Activated CD4-positive, alpha-beta T cell treated with anti-CD3 and anti-CD28 coated beads for 48 hours (primary cell): ENCODE measurements at regions not wholly inside any gene's neighbourhood (a gene's known extent, or its start where the extent isn't known, plus 50 kb on each side); places are given as distances from the start of the nearest gene placed in this dataset.

ENCODE experiments used
- DNase-seq: peaks from one replicate; pipeline ENCODE4 v3.0.0-alpha.2; 2020

GRCh38 chr18:45119876-45120275 lies 439.2 kb downstream of the SETBP1 start:
- DNase-seq, result no peak

DNA sequence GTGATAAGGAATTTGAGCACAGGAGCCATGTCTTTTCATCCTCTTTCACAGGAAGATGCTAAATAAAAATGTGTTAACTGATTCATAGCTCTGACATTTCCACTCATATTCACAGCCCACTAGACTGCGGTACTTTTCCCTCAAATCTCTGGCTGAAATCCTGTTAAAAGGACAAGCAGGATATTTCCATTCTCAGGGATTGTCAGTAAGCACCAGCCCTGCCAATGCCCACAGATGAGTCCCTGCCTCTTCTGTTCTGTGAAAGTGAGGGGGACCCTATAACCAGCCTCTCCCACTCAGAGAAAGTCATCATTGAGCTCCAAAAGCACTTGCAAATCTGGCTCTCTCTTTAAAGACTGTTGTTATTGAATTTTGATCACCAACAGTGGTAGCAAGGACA lies 440.5 kb downstream of the SETBP1 start:
- no peak for DNase-seq

GRCh38 chr18:45122506-45122905 lies 441.8 kb downstream of the SETBP1 start:
- no peak for DNase-seq

- DNase-seq, result no peak
Observed at GRCh38 chr18:45127405-45127804, 446.7 kb downstream of the SETBP1 start.

DNA sequence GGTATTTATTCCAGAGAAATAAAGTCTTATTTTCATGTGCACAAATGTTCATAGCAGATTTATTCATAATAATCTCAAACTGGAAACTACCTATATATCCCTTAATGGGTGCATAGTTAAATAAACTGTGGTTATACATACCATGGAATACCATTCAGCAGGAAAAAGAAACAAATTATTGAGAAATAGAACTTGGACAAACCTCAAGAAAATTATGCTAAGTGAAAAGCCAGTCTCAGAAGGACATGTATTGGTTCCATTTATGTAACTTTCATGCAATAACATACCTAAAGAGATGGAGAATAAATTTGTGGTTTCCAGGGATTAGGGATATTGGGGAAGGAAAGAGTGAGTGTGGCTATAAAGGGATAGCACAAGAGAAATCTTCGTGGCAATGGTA lies 452.6 kb downstream of the SETBP1 start:
- DNase-seq, result no peak

- no peak for DNase-seq
Observed at GRCh38 chr18:45136381-45137086, 455.8 kb downstream of the SETBP1 start.

DNA sequence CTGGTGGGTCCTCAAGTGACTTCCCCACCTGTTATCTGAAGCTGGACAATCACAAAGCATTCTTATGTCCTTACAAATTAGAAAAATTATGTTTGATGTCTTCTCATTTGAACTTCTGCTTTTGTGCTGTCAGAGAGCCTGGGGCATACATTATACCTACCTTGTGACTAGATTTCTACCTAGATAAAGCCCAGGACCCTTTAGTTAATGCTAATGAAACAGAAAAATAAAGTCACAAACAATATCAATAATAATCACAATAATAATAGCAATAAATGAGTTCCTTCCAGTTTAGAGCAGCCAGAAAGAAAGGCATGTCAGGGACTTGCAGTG lies 456.4 kb downstream of the SETBP1 start:
- no peak for DNase-seq

DNA sequence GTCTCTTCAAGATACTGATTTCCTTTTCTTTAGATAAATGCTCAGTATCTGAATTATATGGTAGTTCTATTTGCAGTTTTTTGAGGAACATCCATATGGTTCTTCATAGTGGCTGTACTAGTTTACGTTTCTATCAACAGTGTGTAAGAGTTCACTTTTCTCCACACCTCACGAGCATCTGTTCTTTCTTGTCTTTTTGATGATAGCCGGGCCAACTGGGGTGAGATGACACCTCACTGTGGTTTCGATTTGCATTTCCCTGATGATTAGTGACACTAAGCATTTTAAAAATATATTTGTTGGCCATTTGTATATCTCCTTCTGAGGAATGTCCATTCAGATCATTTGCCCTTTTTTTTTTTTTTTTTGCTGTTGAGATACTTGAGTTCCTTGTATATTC lies 458.8 kb downstream of the SETBP1 start:
- DNase-seq, result no peak

- DNase-seq, result no peak
Observed at GRCh38 chr18:45142868-45143267, 462.2 kb downstream of the SETBP1 start.

GRCh38 chr18:45149712-45150111 lies 465.6 kb upstream of the SLC14A2 start:
- no peak for DNase-seq

DNA sequence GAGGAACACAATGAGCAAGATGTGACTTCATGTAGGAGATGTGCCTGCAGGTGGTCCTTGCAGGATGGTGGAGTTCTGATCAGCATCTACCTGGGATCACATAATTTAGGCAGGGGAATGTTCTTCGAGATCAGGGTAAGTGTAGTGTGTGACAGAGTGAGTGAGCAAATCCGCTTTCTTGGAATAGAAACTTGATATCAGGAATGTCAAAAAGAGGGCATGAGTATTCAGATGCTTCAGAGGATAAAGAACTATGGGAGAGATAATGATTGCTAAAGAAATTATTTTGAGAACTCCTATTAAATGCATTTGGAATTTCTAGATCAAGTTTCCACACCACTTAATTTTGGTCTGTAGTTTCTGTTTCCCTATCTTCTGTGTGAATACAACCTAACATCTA lies 463.6 kb upstream of the SLC14A2 start:
- no peak for DNase-seq

DNA sequence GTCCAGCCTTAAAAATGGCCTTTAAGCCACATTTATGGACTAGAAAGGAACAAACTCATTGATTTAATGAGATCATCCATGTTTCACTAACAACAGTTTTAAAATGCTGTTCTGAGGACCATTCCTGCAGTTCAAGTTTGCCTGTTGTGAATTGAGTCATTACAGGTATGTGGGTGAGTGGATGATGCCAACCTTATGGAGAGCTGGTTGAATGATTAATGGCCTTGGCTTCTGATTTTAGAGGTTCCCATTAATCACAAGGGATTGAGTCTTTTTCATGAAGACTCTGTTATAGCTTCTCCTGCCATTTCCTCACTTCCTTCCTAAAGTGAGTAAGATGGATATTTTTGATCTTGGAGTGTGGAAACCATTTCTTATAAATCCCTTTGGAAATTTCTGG lies 459.8 kb upstream of the SLC14A2 start:
- no peak for DNase-seq

- DNase-seq, result no peak
Observed at GRCh38 chr18:45156946-45157345, 458.3 kb upstream of the SLC14A2 start.

DNA sequence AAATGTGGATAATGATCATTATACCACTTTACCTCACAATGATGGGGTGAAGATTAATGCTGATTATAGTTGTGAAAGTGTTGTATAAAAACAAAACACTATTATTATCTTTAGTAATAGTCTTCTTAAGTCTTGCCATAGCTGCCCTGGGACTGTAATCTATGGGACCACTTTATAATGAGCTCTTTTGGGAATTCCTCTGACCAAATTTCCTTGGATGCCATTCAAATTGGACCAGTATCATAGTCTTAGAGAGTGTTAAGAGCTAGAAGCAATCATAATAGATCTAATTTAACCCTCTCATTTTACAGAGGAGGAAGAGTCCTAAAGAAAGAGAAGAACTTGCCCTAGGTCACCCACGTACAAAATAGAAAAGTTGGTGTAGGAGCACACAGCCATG lies 457.7 kb upstream of the SLC14A2 start:
- DNase-seq, result no peak

DNA sequence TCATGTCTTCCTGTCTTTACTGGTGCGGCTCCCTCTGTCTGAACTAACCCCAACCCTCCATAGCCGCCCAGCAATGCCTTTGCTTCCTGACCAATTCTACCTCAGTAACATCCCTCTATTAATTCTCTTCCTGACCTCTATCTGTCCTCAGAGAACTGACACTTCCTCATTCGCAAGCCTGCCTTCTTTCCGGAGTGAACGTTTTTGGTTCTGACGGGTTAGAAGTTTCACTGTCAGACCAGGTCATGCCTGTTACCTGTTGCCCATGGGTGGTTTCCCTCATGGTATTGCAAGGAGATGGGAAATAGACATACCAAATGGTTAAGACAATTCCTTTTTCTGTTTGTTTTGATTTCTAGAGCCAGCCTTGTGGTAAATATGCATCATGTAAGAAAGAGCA lies 453.4 kb upstream of the SLC14A2 start:
- DNase-seq, result no peak

- DNase-seq, result no peak
Observed at GRCh38 chr18:45163871-45164270, 451.4 kb upstream of the SLC14A2 start.

DNA sequence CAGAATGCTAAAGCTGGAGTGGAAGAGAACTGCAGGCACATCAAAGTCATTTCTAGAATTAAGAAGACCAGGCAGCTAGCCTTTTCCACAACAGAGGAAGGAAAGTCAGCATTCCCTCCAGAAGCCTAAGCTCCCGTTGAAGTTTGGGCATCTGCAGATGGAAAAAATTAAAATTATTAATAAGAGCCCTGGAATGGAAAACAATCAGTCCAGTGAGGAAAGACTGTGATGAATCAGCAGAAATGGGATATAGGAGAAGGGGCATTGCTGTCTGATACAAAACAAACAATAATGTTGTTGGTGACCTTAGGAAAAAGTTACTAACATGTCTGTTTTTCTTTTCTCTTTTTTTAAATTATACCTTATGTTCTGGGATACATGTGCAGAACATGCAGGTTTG lies 450.7 kb upstream of the SLC14A2 start:
- no peak for DNase-seq

DNA sequence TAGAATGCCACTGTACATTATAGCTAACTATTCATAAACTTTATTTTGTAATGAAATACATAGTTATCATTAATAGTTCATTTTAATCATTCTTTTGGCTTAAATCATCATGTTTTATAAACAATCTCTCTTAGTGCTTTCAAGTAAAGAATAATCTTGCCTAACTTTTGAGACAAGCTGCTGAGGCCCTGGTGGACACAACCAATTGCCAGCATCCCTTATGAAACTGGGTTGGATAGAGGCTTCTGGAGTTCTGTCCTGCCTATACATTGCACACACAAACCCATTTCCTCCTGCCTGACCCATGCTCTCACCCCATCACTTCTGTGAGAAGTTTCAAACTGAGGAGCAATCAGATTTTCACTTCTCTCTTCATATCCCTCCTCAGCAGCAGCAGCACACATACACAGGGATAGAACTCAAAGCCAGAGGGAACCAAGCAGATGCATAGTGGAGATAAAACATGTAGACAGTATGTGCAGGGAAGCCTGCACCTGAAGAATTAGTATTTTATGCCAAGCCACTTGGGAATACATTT lies 450.0 kb upstream of the SLC14A2 start:
- DNase-seq, result no peak

- no peak for DNase-seq
Observed at GRCh38 chr18:45165871-45166270, 449.4 kb upstream of the SLC14A2 start.

- no peak for DNase-seq
Observed at GRCh38 chr18:45166341-45166835, 448.9 kb upstream of the SLC14A2 start.

DNA sequence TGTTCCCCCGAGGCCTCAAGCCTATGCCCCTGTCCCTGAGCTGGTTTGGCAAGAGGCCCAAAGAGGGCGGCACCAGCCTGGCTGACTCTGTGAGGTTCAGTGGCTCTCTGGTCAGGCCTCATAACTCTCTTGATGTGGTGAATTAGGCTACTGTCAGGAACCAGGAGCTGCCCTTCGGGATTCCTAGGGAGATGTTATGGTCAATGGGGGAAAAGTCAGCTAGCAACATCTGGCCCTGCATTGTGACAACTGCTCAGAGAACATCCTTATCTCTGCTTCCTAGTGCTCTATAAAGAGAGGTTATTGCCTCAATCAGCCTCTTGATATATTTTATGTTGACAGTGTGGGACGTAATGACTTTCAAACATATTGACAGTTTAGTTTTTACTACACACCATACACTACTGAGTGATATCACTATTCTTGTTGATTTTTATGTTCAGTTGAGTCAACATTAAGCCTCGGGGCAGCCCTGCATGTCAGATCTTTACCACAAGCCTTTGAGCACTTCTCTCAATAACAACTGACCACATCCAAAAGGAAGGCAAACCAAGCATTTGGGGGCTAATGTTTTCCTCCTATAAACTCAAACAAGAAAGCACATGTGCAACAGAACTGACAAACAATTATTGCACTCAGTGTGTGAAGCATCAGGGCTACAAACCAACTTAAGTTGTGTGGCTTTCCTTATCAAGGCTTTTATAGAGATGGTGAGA lies 448.3 kb upstream of the SLC14A2 start:
- no peak for DNase-seq

GRCh38 chr18:45167631-45168280 lies 447.5 kb upstream of the SLC14A2 start:
- no peak for DNase-seq

GRCh38 chr18:45168866-45169600 lies 446.2 kb upstream of the SLC14A2 start:
- no peak for DNase-seq
